CD14-positive monocyte (primary cell): ENCODE measurements at regions not wholly inside any gene's neighbourhood (a gene's known extent, or its start where the extent isn't known, plus 50 kb on each side); places are given as distances from the start of the nearest gene placed in this dataset.

Source experiments
- DNase-seq, 3 donors: peaks; one replicate each; pipeline ENCODE4 v3.0.0-alpha.2; 2011 to 2022
- H2AFZ ChIP-seq: 2 replicates; pipeline ENCODE4 v1.6.0; 2012; ENCODE audit warnings: mild to moderate bottlenecking, low read depth, low read length, inconsistent platforms; ENCODE audit not compliant: insufficient read depth, poor library complexity, severe bottlenecking
- H3K27ac ChIP-seq, 2 donors: 1 replicate in 1 of 2; 2 replicates in 1 of 2; pipeline ENCODE4 v1.5.1; 2012 to 2013; ENCODE audit warnings: low read length in 2 of 2, control low read depth in 1 of 2, inconsistent platforms in 1 of 2, low read depth in 1 of 2, mild to moderate bottlenecking in 1 of 2
- H3K27me3 ChIP-seq, 2 donors: one replicate each; pipeline versions ENCODE4 v1.6.0 to v1.6.1; 2011 to 2013; ENCODE audit warnings: low read length in 2 of 2; ENCODE audit not compliant: control insufficient read depth in 2 of 2, insufficient read depth in 2 of 2
- H3K36me3 ChIP-seq, 2 donors: replicated peaks in 1 of 2; 1 replicate in 1 of 2; 2 replicates in 1 of 2; pipeline versions ENCODE4 v1.5.1 to v1.6.1; 2012 to 2013; ENCODE audit warnings: low read length in 2 of 2, control low read depth in 1 of 2, inconsistent platforms in 1 of 2, mild to moderate bottlenecking in 1 of 2; ENCODE audit not compliant: insufficient read depth in 2 of 2, control insufficient read depth in 1 of 2
- H3K4me1 ChIP-seq, 2 donors: 1 replicate in 1 of 2; 2 replicates in 1 of 2; pipeline versions ENCODE4 v1.5.1 to v1.6.1; 2012 to 2013; ENCODE audit warnings: low read length in 2 of 2, control low read depth in 1 of 2, inconsistent platforms in 1 of 2, mild to moderate bottlenecking in 1 of 2, moderate library complexity in 1 of 2; ENCODE audit not compliant: insufficient read depth in 2 of 2, control insufficient read depth in 1 of 2
- H3K4me2 ChIP-seq: replicated peaks from 2 replicates; pipeline ENCODE3; 2012; ENCODE audit warnings: low read length, moderate library complexity, mild to moderate bottlenecking; ENCODE audit not compliant: poor library complexity, severe bottlenecking; ENCODE audit errors: extremely low read depth
- H3K4me3 ChIP-seq, 3 experiments: fragments of 200-600 bp in 1 of 3; sonication (generic) in 1 of 3; replicated peaks in 1 of 3; 1 replicate in 2 of 3; 2 replicates in 1 of 3; pipeline ENCODE4 v1.5.1; 2011 to 2013; ENCODE audit warnings: low read length in 3 of 3, mild to moderate bottlenecking in 3 of 3, control low read depth in 2 of 3, low read depth in 2 of 3, inconsistent platforms in 1 of 3, moderate library complexity in 1 of 3
- H3K79me2 ChIP-seq: 2 replicates; pipeline ENCODE4 v1.6.0; 2012; ENCODE audit warnings: mild to moderate bottlenecking, control low read depth, inconsistent platforms, low read length, moderate library complexity; ENCODE audit not compliant: insufficient read depth
- H3K9ac ChIP-seq: 2 replicates; pipeline ENCODE4 v1.6.0; 2017; ENCODE audit warnings: low read length, mild to moderate bottlenecking; ENCODE audit not compliant: insufficient read depth, poor library complexity, severe bottlenecking
- H3K9me3 ChIP-seq, 2 donors: replicated peaks in 1 of 2; 1 replicate in 1 of 2; 2 replicates in 1 of 2; pipeline versions ENCODE4 v1.5.1 to v1.6.1; 2012 to 2013; ENCODE audit warnings: low read length in 2 of 2, control low read depth in 1 of 2; ENCODE audit not compliant: control insufficient read depth in 1 of 2, insufficient read depth in 1 of 2
- H4K20me1 ChIP-seq: 2 replicates; pipeline ENCODE4 v1.6.0; 2012; ENCODE audit warnings: mild to moderate bottlenecking, low read length, control low read depth, moderate library complexity; ENCODE audit not compliant: insufficient read depth
- H3K27ac Mint-ChIP-seq, 7 donors: one replicate each; pipeline ENCODE4 v1.8.0; 2020; ENCODE audit warnings: mild to moderate bottlenecking in 7 of 7, mixed read lengths in 7 of 7, moderate library complexity in 6 of 7, inconsistent platforms in 2 of 7
- H3K27me3 Mint-ChIP-seq, 3 donors: one replicate each; pipeline ENCODE4 v1.8.0; 2021 to 2022; ENCODE audit warnings: low read depth in 3 of 3, mild to moderate bottlenecking in 3 of 3, mixed read lengths in 3 of 3, moderate library complexity in 3 of 3, inconsistent platforms in 1 of 3
- H3K36me3 Mint-ChIP-seq, 2 donors: one replicate each; pipeline ENCODE4 v1.8.0; 2020; ENCODE audit warnings: mixed read lengths in 2 of 2, inconsistent platforms in 1 of 2, mild to moderate bottlenecking in 1 of 2
- H3K4me1 Mint-ChIP-seq: one replicate; pipeline ENCODE4 v1.8.0; 2020; ENCODE audit warnings: mild to moderate bottlenecking, mixed read lengths
- H3K4me3 Mint-ChIP-seq, 2 donors: one replicate each; pipeline ENCODE4 v1.8.0; 2020; ENCODE audit warnings: mild to moderate bottlenecking in 2 of 2, mixed read lengths in 2 of 2, moderate library complexity in 1 of 2
- H3K9me3 Mint-ChIP-seq, 7 donors: one replicate each; pipeline ENCODE4 v1.8.0; 2020 to 2022; ENCODE audit warnings: mixed read lengths in 7 of 7, mild to moderate bottlenecking in 6 of 7, moderate library complexity in 6 of 7, inconsistent platforms in 2 of 7
- CTCF ChIP-seq: fragments of 200-600 bp; IDR thresholded peaks from one replicate; pipeline ENCODE4 v1.8.0; 2022; ENCODE audit warnings: antibody characterized with exemption, mild to moderate bottlenecking
- WGBS: methylation state at CpG from one replicate; pipeline ENCODE4 v1.1.5; 2013; ENCODE audit warnings: missing lambda C conversion rate; ENCODE audit not compliant: insufficient coverage; 5-methylcytosine and 5-hydroxymethylcytosine counted together
- intact Hi-C, 2 donors: fragments of 100-400 bp; cut with micrococcal nuclease; formaldehyde crosslinking; loops; one replicate each; pipeline versions ENCODE4 v1.15.0 to v1.15.1; 2023

- H3K4me2 ChIP-seq = no peak overlapping the region
- 60% methylated on average over 1 of the region's 3 CpGs for WGBS
- no peaks in the 10 kb centered on the region for H3K27me3 ChIP-seq
- no peaks in the 10 kb centered on the region for H3K27me3 Mint-ChIP-seq
- no peak for TF ChIP-seq CTCF
- peaks cover 41% of the 10 kb centered on the region for H3K4me1 Mint-ChIP-seq
- peaks cover 9 to 23% of the 10 kb centered on the region in 2 donors for H3K4me1 ChIP-seq
- no peaks in the 10 kb centered on the region for H3K9me3 Mint-ChIP-seq
- no peaks in the 10 kb centered on the region for H3K79me2 ChIP-seq
- H4K20me1 ChIP-seq = no peaks in the 10 kb centered on the region
- intact Hi-C loops = no loop called here
- no peak overlapping the region for H3K4me3 Mint-ChIP-seq
- no peak for DNase-seq
- peak overlapping the region in 3 of 7 donors; percentile 8 to 82 (median 63) for H3K27ac Mint-ChIP-seq
- no peaks in the 10 kb centered on the region for H3K9me3 ChIP-seq
- H3K36me3 ChIP-seq = no peaks in the 10 kb centered on the region
- no peak overlapping the region for H3K9ac ChIP-seq
- H3K27ac ChIP-seq = no peak overlapping the region
- no peak overlapping the region for H2AFZ ChIP-seq
- no peaks in the 10 kb centered on the region for H3K36me3 Mint-ChIP-seq
- no peak overlapping the region for H3K4me3 ChIP-seq
These were observed 295.2 kb downstream of the PTEN start for GRCh38 chr10:88158526-88159122.

GRCh38 chr10:88159127-88159829 is 295.9 kb downstream of the PTEN start:
- intact Hi-C loops = no loop called here
- H3K27me3 Mint-ChIP-seq = no peaks in the 10 kb centered on the region
- no peak overlapping the region for H3K27ac ChIP-seq
- H3K9me3 ChIP-seq = no peaks in the 10 kb centered on the region
- no peak overlapping the region for H3K4me3 Mint-ChIP-seq
- 61% methylated on average over 3 of the region's 3 CpGs for WGBS
- no peak overlapping the region for H3K9ac ChIP-seq
- H3K9me3 Mint-ChIP-seq = no peaks in the 10 kb centered on the region
- peak in 1 of 3 donors; percentile 33 for DNase-seq
- no peaks in the 10 kb centered on the region for H3K36me3 Mint-ChIP-seq
- no peak for TF ChIP-seq CTCF
- no peaks in the 10 kb centered on the region for H4K20me1 ChIP-seq
- H3K4me1 ChIP-seq = peaks cover 9 to 23% of the 10 kb centered on the region in 2 donors
- no peak overlapping the region for H2AFZ ChIP-seq
- peak overlapping the region in 4 of 7 donors; percentile 8 to 82 (median 69) for H3K27ac Mint-ChIP-seq
- H3K4me3 ChIP-seq = no peak overlapping the region
- no peaks in the 10 kb centered on the region for H3K79me2 ChIP-seq
- peaks cover 41% of the 10 kb centered on the region for H3K4me1 Mint-ChIP-seq
- H3K36me3 ChIP-seq = no peaks in the 10 kb centered on the region
- no peaks in the 10 kb centered on the region for H3K27me3 ChIP-seq
- H3K4me2 ChIP-seq = no peak overlapping the region
